ENCODE measurements at regions not wholly inside any gene's neighbourhood (a gene's known extent, or its start where the extent isn't known, plus 50 kb on each side); places are given as distances from the start of the nearest gene placed in this dataset.

GRCh38 chr15:35953424-35953823 is 407.5 kb upstream of the DPH6 start:
- ChIA-PET CTCF (no interaction called here), RAD21 (ENCODE audit: low non-redundant PET in 1 of 2, low total read pairs in 2 of 2, uncharacterized antibody in 2 of 2, unreplicated experiment in 2 of 2) (no interaction called here), POLR2A (no interaction called here)
- TF ChIP-seq POLR2AphosphoS5 (IDR thresholded peaks at IDR 0.05; ENCODE audit: low read depth, low read length) (no peak), ZFX (IDR thresholded peaks at IDR 0.05) (no peak), YY1 (IDR thresholded peaks at IDR 0.05; ENCODE audit: extremely low read depth, insufficient replicate concordance, low read depth, low read length) (no peak), EZH2phosphoT487 (IDR thresholded peaks at IDR 0.05; ENCODE audit: borderline replicate concordance) (no peak), ATF3 (IDR thresholded peaks at IDR 0.05) (no peak)
- TF ChIP-seq, protein P1, sequence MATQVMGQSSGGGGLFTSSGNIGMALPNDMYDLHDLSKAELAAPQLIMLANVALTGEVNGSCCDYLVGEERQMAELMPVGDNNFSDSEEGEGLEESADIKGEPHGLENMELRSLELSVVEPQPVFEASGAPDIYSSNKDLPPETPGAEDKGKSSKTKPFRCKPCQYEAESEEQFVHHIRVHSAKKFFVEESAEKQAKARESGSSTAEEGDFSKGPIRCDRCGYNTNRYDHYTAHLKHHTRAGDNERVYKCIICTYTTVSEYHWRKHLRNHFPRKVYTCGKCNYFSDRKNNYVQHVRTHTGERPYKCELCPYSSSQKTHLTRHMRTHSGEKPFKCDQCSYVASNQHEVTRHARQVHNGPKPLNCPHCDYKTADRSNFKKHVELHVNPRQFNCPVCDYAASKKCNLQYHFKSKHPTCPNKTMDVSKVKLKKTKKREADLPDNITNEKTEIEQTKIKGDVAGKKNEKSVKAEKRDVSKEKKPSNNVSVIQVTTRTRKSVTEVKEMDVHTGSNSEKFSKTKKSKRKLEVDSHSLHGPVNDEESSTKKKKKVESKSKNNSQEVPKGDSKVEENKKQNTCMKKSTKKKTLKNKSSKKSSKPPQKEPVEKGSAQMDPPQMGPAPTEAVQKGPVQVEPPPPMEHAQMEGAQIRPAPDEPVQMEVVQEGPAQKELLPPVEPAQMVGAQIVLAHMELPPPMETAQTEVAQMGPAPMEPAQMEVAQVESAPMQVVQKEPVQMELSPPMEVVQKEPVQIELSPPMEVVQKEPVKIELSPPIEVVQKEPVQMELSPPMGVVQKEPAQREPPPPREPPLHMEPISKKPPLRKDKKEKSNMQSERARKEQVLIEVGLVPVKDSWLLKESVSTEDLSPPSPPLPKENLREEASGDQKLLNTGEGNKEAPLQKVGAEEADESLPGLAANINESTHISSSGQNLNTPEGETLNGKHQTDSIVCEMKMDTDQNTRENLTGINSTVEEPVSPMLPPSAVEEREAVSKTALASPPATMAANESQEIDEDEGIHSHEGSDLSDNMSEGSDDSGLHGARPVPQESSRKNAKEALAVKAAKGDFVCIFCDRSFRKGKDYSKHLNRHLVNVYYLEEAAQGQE (IDR thresholded peaks at IDR 0.05; ENCODE audit: low read depth): no peak
- Histone ChIP-seq H3K4me2 (ENCODE audit: low read length) (no peak overlapping the region), H3K9ac (ENCODE audit: low read length) (no peak overlapping the region), H4K20me1 (ENCODE audit: insufficient read depth) (no peaks in the 10 kb centered on the region), H3K4me1 (ENCODE audit: control insufficient read depth in 1 of 2, insufficient read depth in 2 of 2, low read length in 2 of 2) (no peaks in the 10 kb centered on the region), H3K36me3 (ENCODE audit: control insufficient read depth in 1 of 2, insufficient read depth in 2 of 2, low read length in 2 of 2) (no peaks in the 10 kb centered on the region), H3K9me2 (ENCODE audit: insufficient read depth) (no peaks in the 10 kb centered on the region), H3K4me3 (replicated peaks in 1 of 2; ENCODE audit: low read depth in 1 of 2, low read length in 2 of 2) (no peak overlapping the region), H2AFZ (ENCODE audit: low read depth, low read length, poor library complexity, severe bottlenecking) (no peak overlapping the region), H3K79me2 (ENCODE audit: insufficient read depth, low read length) (no peaks in the 10 kb centered on the region), H3K27ac (ENCODE audit: low read depth, low read length) (no peak overlapping the region), H3K9me3 (ENCODE audit: control insufficient read depth in 1 of 2, insufficient read depth in 1 of 2, low read depth in 1 of 2, low read length in 2 of 2) (no peaks in the 10 kb centered on the region), H3K27me3 (ENCODE audit: insufficient read depth, low read length) (no peaks in the 10 kb centered on the region)
- intact Hi-C loops (cut with micrococcal nuclease): no loop called here
- no TSS peak for BruUV-seq (replicated peaks)
- DNase-seq (ENCODE audit: low read depth, low spot score) (no peak), ATAC-seq (no peak)

DNA sequence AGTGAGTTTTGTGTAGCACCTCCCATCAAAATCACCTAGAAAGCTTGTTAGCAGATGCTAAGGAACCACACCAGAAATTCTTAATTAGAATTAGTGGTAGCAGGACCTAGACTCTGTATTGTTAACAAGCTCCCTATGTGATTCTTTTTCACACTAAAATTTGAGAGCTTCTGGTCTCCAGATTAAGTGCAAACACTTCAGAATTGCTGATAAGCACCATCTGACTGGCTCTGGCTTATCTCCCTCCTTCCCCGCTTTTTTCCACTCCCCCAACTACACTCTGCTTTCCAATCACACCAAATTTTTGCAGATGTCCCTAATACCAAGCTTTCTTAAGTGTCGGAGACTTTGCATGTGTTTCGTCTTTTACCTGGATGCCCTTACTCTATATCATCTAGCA is 410.1 kb upstream of the DPH6 start:
- RAD21 ChIA-PET (ENCODE audit: low non-redundant PET in 1 of 2, low total read pairs in 2 of 2, uncharacterized antibody in 2 of 2, unreplicated experiment in 2 of 2): no interaction called here
- Histone ChIP-seq H3K27ac (ENCODE audit: low read depth, low read length) (no peak overlapping the region), H3K9me2 (ENCODE audit: insufficient read depth) (no peaks in the 10 kb centered on the region), H3K4me1 (ENCODE audit: control insufficient read depth in 1 of 2, insufficient read depth in 2 of 2, low read length in 2 of 2) (no peaks in the 10 kb centered on the region), H4K20me1 (ENCODE audit: insufficient read depth) (no peaks in the 10 kb centered on the region), H3K4me3 (replicated peaks in 1 of 2; ENCODE audit: low read depth in 1 of 2, low read length in 2 of 2) (no peak overlapping the region), H3K36me3 (ENCODE audit: control insufficient read depth in 1 of 2, insufficient read depth in 2 of 2, low read length in 2 of 2) (no peaks in the 10 kb centered on the region), H3K79me2 (ENCODE audit: insufficient read depth, low read length) (no peaks in the 10 kb centered on the region), H3K9me3 (ENCODE audit: control insufficient read depth in 1 of 2, insufficient read depth in 1 of 2, low read depth in 1 of 2, low read length in 2 of 2) (no peaks in the 10 kb centered on the region), H2AFZ (ENCODE audit: low read depth, low read length, poor library complexity, severe bottlenecking) (no peak overlapping the region), H3K9ac (ENCODE audit: low read length) (no peak overlapping the region), H3K4me2 (ENCODE audit: low read length) (no peak overlapping the region), H3K27me3 (ENCODE audit: insufficient read depth, low read length) (no peaks in the 10 kb centered on the region)
- POLR2A ChIA-PET: no interaction called here
- intact Hi-C loops (cut with micrococcal nuclease): no loop called here
- ATAC-seq: no peak
- no peak for TF ChIP-seq ZBTB33 (IDR thresholded peaks at IDR 0.05; ENCODE audit: extremely low read depth, insufficient replicate concordance, low read length)
- no peak for TF ChIP-seq POLR2A (IDR thresholded peaks at IDR 0.05; ENCODE audit: borderline replicate concordance, extremely low read depth, insufficient read depth, insufficient read length)
- no TSS peak for BruUV-seq (replicated peaks)
- CTCF ChIA-PET: no interaction called here
- no peak for DNase-seq (ENCODE audit: low read depth, low spot score)

Data from HCT116 (cell line).